PC-3 (cell line): ENCODE measurements at regions not wholly inside any gene's neighbourhood (a gene's known extent, or its start where the extent isn't known, plus 50 kb on each side); places are given as distances from the start of the nearest gene placed in this dataset.

Experiments used
- ATAC-seq: fragments of 200-7000 bp; cut with Tn5 transposase; 2 replicates; pipeline ENCODE4 v1.9.1; 2020; ENCODE audit warnings: mild to moderate bottlenecking, moderate library complexity
- BruUV-seq: library from RNA; stranded (reverse); fragments of 400-500 nt; replicated peaks from 2 replicates; lab custom pipeline; 2021; lab: Mats Ljungman, UMichigan
- CTCF ChIA-PET: fragments of 300-600 bp; sonication (Branson Sonifier 250); formaldehyde crosslinking; loops from one replicate; lab custom pipeline; 2022; ENCODE audit warnings: antibody characterized with exemption; lab: Charles Lee
- POLR2A ChIA-PET: fragments of 300-600 bp; sonication (Branson Sonifier 250); formaldehyde crosslinking; loops from one replicate; lab custom pipeline; 2022; ENCODE audit warnings: antibody characterized with exemption; ENCODE audit not compliant: unreplicated experiment; lab: Charles Lee
- DNase-seq: peaks from one replicate; pipeline ENCODE4 v3.0.0-alpha.2; 2015
- H2AFZ ChIP-seq: fragments of 300-600 bp; sonication (generic); 2 replicates; pipeline ENCODE4 v1.6.0; 2016; ENCODE audit warnings: antibody characterized with exemption, low read length
- H3F3A ChIP-seq: fragments of 300-600 bp; sonication (generic); one replicate; pipeline ENCODE4 v1.6.0; 2017; ENCODE audit warnings: antibody characterized with exemption, low read length, control low read depth, mild to moderate bottlenecking; ENCODE audit not compliant: unreplicated experiment
- H3K27ac ChIP-seq: fragments of 300-600 bp; sonication (generic); 2 replicates; pipeline ENCODE4 v1.5.1; 2016; ENCODE audit warnings: mild to moderate bottlenecking, low read length
- H3K27me3 ChIP-seq: fragments of 300-600 bp; sonication (generic); 2 replicates; pipeline ENCODE4 v1.6.1; 2016; ENCODE audit warnings: low read length, mixed read lengths
- H3K36me3 ChIP-seq: fragments of 300-600 bp; sonication (generic); 2 replicates; pipeline ENCODE4 v1.6.1; 2016; ENCODE audit warnings: low read depth, mixed run types, low read length, mixed read lengths
- H3K4me1 ChIP-seq: fragments of 300-600 bp; sonication (generic); 2 replicates; pipeline ENCODE4 v1.5.1; 2016; ENCODE audit warnings: low read length; ENCODE audit not compliant: insufficient read depth
- H3K4me2 ChIP-seq: fragments of 300-600 bp; sonication (generic); 2 replicates; pipeline ENCODE4 v1.6.0; 2016; ENCODE audit warnings: low read length
- H3K4me3 ChIP-seq: fragments of 300-600 bp; sonication (generic); 2 replicates; pipeline ENCODE4 v1.5.1; 2016; ENCODE audit warnings: mild to moderate bottlenecking, low read length, mixed read lengths
- H3K79me2 ChIP-seq: fragments of 300-600 bp; sonication (generic); 2 replicates; pipeline ENCODE4 v1.6.1; 2017; ENCODE audit warnings: low read length, mixed read lengths
- H3K9ac ChIP-seq: fragments of 300-600 bp; sonication (generic); 2 replicates; pipeline ENCODE4 v1.6.0; 2016; ENCODE audit warnings: mild to moderate bottlenecking, low read length
- H3K9me2 ChIP-seq: fragments of 300-600 bp; sonication (generic); replicated peaks from 2 replicates; pipeline ENCODE4 v1.6.1; 2016; ENCODE audit warnings: mixed run types, low read length, mixed read lengths
- H3K9me3 ChIP-seq: fragments of 300-600 bp; sonication (generic); 2 replicates; pipeline ENCODE4 v1.6.1; 2016; ENCODE audit warnings: low read length, mixed read lengths
- H4K20me1 ChIP-seq: fragments of 300-600 bp; sonication (generic); 2 replicates; pipeline ENCODE4 v1.6.1; 2016; ENCODE audit warnings: low read length, mixed read lengths
- EZH2 ChIP-seq: fragments of 300-600 bp; sonication (generic); IDR thresholded peaks from one replicate; pipeline ENCODE4 v1.6.1; 2017; ENCODE audit warnings: antibody characterized with exemption, mild to moderate bottlenecking, low read length; ENCODE audit not compliant: unreplicated experiment
- EZH2phosphoT487 ChIP-seq: fragments of 300-600 bp; sonication (generic); IDR thresholded peaks from 2 replicates; pipeline ENCODE4 v1.6.1; 2018; ENCODE audit warnings: mild to moderate bottlenecking, antibody characterized with exemption, low read length, borderline replicate concordance
- intact Hi-C: fragments of 100-400 bp; cut with micrococcal nuclease; formaldehyde crosslinking; loops from 2 replicates; pipeline ENCODE4 v1.9.0; 2023
- TF ChIP-seq, protein P1 (sequence below): fragments of 300-600 bp; sonication (generic); conservative IDR thresholded peaks from 2 replicates; pipeline ENCODE4 v1.5.1; 2017; ENCODE audit warnings: antibody characterized with exemption, low read depth, mild to moderate bottlenecking, low read length

DNA sequence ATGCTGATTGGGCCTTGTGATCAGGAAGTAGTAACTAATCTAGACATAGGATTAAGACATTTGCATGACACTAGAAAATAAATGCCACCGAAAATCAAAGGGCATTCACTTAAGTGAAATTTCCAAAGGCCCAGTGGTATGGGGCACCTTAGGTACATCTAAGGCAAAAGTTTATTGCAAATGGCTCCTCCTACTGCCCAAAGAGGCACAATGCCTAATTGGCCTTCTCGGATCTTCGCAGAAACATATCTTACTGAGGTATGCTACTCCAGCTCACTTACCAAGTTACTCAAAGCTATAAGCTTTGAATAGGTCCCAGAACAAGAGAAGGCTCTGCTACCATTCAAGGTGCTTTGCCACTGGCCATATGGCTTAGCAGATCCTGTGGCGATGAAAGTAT, 174.8 kb upstream of the CXCL13 start:
- no peak overlapping the region for H3K27ac ChIP-seq
- H4K20me1 ChIP-seq: no peaks in the 10 kb centered on the region
- H3K4me1 ChIP-seq: no peaks in the 10 kb centered on the region
- DNase-seq (no peak), ATAC-seq (no peak)
- BruUV-seq: no TSS peak
- intact Hi-C loops: loop anchor here (5.0 kb wide), 1 partner anchor 64 kb away; no protein-coding TSS in a partner anchor
- H2AFZ ChIP-seq: no peak overlapping the region
- no peaks in the 10 kb centered on the region; the same call in 1 of the 2 replicates for H3K36me3 ChIP-seq
- H3K9me2 ChIP-seq: no peaks in the 10 kb centered on the region
- no peaks in the 10 kb centered on the region for H3F3A ChIP-seq
- TF ChIP-seq, protein P1, sequence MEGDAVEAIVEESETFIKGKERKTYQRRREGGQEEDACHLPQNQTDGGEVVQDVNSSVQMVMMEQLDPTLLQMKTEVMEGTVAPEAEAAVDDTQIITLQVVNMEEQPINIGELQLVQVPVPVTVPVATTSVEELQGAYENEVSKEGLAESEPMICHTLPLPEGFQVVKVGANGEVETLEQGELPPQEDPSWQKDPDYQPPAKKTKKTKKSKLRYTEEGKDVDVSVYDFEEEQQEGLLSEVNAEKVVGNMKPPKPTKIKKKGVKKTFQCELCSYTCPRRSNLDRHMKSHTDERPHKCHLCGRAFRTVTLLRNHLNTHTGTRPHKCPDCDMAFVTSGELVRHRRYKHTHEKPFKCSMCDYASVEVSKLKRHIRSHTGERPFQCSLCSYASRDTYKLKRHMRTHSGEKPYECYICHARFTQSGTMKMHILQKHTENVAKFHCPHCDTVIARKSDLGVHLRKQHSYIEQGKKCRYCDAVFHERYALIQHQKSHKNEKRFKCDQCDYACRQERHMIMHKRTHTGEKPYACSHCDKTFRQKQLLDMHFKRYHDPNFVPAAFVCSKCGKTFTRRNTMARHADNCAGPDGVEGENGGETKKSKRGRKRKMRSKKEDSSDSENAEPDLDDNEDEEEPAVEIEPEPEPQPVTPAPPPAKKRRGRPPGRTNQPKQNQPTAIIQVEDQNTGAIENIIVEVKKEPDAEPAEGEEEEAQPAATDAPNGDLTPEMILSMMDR: peak; percentile 30; the same call in 1 of the 2 replicates
- TF ChIP-seq EZH2phosphoT487: no peak
- no peak for TF ChIP-seq EZH2
- no peak overlapping the region for H3K9ac ChIP-seq
- H3K9me3 ChIP-seq: no peaks in the 10 kb centered on the region
- ChIA-PET CTCF (no interaction called here), POLR2A (no interaction called here)
- H3K27me3 ChIP-seq: peaks cover 11% of the 10 kb centered on the region; the same call in 1 of the 2 replicates
- no peak overlapping the region for H3K4me2 ChIP-seq
- no peak overlapping the region for H3K4me3 ChIP-seq
- H3K79me2 ChIP-seq: no peaks in the 10 kb centered on the region

DNA sequence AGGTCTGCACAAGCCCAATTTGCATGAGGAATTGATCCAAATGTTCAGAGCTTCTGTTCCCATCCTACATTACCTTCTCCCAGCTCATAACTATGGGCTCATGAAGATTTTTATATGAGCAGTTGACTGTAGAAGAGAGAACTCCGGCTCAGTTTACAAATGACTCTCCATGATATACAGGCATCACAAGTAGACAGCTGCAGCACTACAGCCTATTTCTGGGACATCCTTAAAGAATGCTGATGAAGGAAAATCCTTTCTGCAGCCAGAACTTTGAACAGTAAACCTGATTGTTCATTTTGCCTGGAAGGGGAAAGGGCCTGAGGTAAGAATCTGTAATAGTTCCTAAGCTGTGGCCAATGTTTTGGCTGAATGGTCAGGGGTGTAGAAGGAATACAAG, 174.1 kb upstream of the CXCL13 start:
- no TSS peak for BruUV-seq
- no peak for ATAC-seq
- no peaks in the 10 kb centered on the region; the same call in 1 of the 2 replicates for H3K36me3 ChIP-seq
- no peaks in the 10 kb centered on the region for H3F3A ChIP-seq
- intact Hi-C loops: loop anchor here (5.0 kb wide), 1 partner anchor 64 kb away; no protein-coding TSS in a partner anchor
- no peak overlapping the region for H3K4me2 ChIP-seq
- H3K79me2 ChIP-seq: no peaks in the 10 kb centered on the region
- no peak overlapping the region for H3K27ac ChIP-seq
- H4K20me1 ChIP-seq: no peaks in the 10 kb centered on the region
- DNase-seq: no peak
- no peak overlapping the region for H3K9ac ChIP-seq
- no peak overlapping the region for H3K4me3 ChIP-seq
- H3K27me3 ChIP-seq: peaks cover 11% of the 10 kb centered on the region; the same call in 1 of the 2 replicates
- ChIA-PET POLR2A (no interaction called here), CTCF (no interaction called here)
- H3K9me3 ChIP-seq: no peaks in the 10 kb centered on the region
- H3K9me2 ChIP-seq: no peaks in the 10 kb centered on the region
- no peaks in the 10 kb centered on the region for H3K4me1 ChIP-seq
- no peak overlapping the region for H2AFZ ChIP-seq
- TF ChIP-seq EZH2 (no peak), EZH2phosphoT487 (no peak)
- TF ChIP-seq, protein P1: no peak

DNA sequence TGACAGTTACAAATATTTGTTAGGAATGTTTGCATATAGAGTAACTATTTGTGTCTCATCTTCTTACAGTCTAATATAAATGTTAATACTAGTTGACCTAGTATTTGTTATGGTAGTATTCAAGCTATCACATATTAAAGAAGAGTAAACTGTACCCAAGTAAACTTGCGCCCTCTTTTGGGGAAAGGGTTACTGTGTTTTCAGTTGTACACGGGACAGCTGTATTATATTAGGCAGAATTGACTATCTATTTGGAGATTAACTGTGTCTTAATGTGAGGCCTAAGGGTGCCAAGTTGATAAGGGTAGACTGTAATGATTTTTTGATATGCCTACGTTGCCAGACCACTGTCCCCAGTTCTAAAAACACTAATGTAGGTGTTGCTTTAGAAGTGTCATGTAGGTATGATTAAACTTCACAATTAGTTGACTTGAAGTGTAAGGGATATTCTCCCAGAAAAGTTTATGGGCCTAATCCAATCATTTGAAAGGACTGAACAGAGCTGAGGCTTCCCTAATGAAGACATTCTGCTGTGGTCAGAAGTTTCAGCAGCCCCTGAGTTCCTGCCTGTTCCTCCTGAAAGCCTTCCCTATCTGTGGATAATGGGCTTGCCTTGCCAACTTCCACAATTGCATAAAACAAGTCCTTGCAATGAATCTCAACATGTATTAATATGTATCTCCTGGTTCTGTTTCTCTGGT, 172.8 kb upstream of the CXCL13 start:
- H3K9ac ChIP-seq: no peak overlapping the region
- ATAC-seq (no peak), DNase-seq (peak; percentile 29)
- H2AFZ ChIP-seq: no peak overlapping the region
- H3K36me3 ChIP-seq: no peaks in the 10 kb centered on the region; the same call in 1 of the 2 replicates
- TF ChIP-seq, protein P1: peak; percentile 25; the same call in 1 of the 2 replicates
- no peak for TF ChIP-seq EZH2
- H3K9me3 ChIP-seq: no peaks in the 10 kb centered on the region
- intact Hi-C loops: loop anchor here (1.0 to 5.0 kb wide), 2 partner anchors 48 to 66 kb away; no protein-coding TSS in a partner anchor
- H3K4me3 ChIP-seq: no peak overlapping the region
- ChIA-PET CTCF (no interaction called here), POLR2A (no interaction called here)
- H3K27ac ChIP-seq: no peak overlapping the region
- H3K4me2 ChIP-seq: 0 out of 2 replicates have a peak overlapping the region, but pooled peaks have one; percentile 26
- H3K4me1 ChIP-seq: no peaks in the 10 kb centered on the region
- BruUV-seq: no TSS peak
- no peaks in the 10 kb centered on the region for H3K9me2 ChIP-seq
- H3K27me3 ChIP-seq: peaks cover 7% of the 10 kb centered on the region; the same call in 1 of the 2 replicates
- H3K79me2 ChIP-seq: no peaks in the 10 kb centered on the region
- H4K20me1 ChIP-seq: no peaks in the 10 kb centered on the region
- no peaks in the 10 kb centered on the region for H3F3A ChIP-seq
